GM12891 (cell line): ENCODE measurements at regions not wholly inside any gene's neighbourhood (a gene's known extent, or its start where the extent isn't known, plus 50 kb on each side); places are given as distances from the start of the nearest gene placed in this dataset.

Experiments used
- POLR2A ChIP-seq: IDR thresholded peaks from 2 replicates; pipeline ENCODE4 v1.6.1; 2011; ENCODE audit warnings: low read depth, low read length, control low read depth
- POLR2AphosphoS5 ChIP-seq: IDR thresholded peaks from 2 replicates; pipeline ENCODE4 v1.6.1; 2011; ENCODE audit warnings: low read depth, low read length, control low read depth

GRCh38 chr17:72296456-72296855, 175.6 kb downstream of the SOX9 start:
- TF ChIP-seq POLR2AphosphoS5 (no peak), POLR2A (no peak)
